ENCODE measurements at regions not wholly inside any gene's neighbourhood (a gene's known extent, or its start where the extent isn't known, plus 50 kb on each side); places are given as distances from the start of the nearest gene placed in this dataset.

DNA sequence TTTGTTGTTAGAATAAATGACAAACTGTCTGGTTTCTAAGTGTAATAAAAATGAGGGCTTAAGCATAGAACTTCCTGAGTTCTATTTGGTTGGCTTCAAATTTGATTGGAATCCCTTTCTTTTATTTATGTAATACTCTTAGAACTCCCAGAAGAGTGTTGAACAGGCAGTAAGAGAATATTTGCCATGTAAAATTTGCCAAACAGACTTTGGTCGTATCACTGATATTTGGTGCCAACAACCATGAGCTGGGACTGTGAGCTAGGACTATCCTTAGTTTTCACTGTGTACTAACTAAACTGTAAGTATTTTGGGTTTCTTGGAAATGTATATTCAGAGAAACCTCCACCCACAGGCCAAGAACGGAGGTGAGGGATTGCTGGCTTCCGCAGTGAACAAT, 971.2 kb upstream of the SOX9 start:
- TF ChIP-seq, protein P1, sequence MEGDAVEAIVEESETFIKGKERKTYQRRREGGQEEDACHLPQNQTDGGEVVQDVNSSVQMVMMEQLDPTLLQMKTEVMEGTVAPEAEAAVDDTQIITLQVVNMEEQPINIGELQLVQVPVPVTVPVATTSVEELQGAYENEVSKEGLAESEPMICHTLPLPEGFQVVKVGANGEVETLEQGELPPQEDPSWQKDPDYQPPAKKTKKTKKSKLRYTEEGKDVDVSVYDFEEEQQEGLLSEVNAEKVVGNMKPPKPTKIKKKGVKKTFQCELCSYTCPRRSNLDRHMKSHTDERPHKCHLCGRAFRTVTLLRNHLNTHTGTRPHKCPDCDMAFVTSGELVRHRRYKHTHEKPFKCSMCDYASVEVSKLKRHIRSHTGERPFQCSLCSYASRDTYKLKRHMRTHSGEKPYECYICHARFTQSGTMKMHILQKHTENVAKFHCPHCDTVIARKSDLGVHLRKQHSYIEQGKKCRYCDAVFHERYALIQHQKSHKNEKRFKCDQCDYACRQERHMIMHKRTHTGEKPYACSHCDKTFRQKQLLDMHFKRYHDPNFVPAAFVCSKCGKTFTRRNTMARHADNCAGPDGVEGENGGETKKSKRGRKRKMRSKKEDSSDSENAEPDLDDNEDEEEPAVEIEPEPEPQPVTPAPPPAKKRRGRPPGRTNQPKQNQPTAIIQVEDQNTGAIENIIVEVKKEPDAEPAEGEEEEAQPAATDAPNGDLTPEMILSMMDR (IDR thresholded peaks at IDR 0.05), result no peak
- no peak for TF ChIP-seq POLR2A (IDR thresholded peaks at IDR 0.05)
